ENCODE measurements at regions not wholly inside any gene's neighbourhood (a gene's known extent, or its start where the extent isn't known, plus 50 kb on each side); places are given as distances from the start of the nearest gene placed in this dataset.

DNA sequence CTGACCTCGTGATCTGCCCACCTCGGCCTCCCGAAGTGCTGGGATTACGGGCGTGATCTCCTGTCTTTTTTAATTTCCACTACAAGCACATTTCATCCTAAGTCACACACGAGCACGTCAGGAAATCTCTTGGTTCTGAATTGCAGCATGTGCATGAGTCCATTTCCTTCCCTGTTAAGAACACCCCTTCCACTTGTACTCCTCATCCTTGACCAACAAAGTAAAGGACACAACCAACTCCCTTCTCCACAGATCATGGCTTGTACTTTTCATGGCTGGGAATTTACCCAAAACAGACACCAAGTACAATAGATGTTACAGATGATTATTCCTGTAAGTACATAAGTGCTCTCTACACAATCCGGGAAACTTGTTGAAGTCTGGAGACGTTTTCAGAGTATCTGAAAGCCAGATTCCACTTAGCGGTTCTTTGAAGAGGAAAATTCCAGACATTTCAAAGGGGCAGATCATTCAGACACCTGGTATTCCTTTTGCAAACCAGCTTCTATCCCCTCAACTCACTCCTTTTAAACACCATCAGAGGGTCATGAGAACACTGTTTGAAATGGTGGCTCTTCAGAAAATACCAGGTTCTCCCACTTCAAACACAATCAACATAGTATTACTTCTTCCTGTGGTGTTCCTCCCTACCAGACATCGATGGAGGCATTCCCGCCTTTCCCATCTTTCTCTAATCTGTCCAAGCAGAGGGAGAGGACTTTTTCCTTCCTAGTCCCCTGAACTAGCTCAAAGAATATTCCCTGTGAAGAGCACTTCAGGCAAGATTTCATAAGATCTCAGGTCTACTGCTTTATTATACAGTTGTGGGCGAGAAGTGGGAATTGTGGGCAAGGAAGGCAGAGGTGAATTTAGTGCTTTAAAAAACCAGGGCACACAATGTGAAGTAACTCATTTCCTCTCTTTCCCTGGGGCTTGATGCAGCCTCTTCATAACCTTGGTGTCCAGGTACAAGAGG is 80.1 kb upstream of the TSC22D2 start:
- TF ChIP-seq, protein P1, sequence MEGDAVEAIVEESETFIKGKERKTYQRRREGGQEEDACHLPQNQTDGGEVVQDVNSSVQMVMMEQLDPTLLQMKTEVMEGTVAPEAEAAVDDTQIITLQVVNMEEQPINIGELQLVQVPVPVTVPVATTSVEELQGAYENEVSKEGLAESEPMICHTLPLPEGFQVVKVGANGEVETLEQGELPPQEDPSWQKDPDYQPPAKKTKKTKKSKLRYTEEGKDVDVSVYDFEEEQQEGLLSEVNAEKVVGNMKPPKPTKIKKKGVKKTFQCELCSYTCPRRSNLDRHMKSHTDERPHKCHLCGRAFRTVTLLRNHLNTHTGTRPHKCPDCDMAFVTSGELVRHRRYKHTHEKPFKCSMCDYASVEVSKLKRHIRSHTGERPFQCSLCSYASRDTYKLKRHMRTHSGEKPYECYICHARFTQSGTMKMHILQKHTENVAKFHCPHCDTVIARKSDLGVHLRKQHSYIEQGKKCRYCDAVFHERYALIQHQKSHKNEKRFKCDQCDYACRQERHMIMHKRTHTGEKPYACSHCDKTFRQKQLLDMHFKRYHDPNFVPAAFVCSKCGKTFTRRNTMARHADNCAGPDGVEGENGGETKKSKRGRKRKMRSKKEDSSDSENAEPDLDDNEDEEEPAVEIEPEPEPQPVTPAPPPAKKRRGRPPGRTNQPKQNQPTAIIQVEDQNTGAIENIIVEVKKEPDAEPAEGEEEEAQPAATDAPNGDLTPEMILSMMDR (IDR thresholded peaks at IDR 0.05) = no peak

DNA sequence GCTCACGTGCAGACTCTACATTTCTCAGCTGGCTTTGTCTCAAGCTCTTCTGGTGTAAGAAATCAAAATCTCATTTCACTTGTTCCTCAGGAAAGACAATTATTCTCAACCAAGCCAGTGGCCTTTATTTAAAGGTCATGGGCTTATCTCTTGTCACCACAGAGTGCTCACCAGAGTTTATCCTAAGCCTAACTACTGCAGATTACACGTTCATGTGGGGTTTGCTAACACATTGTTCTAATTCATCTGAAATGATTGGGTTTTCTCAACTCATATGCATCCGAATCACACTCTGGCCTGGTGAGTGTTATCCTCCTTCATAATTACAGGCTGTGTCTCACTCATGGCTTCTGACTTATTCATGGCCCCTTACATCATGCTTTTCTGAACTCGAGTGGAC is 83.3 kb upstream of the TSC22D2 start:
- TF ChIP-seq, protein P1 (IDR thresholded peaks at IDR 0.05) = no peak

DNA sequence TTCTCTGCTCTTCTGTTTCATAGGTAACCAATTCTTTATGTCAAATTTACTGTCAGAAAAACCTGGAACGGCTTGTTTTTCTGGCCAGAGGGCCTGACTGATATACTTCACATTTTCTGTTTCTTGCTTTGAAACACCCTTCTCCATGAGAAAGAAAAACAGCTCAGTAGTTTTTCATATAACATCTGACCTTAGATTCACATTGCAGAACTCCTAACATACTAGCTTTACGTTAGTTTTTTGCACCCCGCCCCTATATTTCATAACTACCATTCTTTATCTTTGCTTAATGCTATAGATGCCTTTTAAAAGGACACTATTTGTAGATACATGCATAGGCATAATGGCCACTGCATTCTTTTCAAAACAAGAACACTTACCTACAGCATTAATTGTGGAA is 83.9 kb upstream of the TSC22D2 start:
- TF ChIP-seq, protein P1 (IDR thresholded peaks at IDR 0.05) = no peak

DNA sequence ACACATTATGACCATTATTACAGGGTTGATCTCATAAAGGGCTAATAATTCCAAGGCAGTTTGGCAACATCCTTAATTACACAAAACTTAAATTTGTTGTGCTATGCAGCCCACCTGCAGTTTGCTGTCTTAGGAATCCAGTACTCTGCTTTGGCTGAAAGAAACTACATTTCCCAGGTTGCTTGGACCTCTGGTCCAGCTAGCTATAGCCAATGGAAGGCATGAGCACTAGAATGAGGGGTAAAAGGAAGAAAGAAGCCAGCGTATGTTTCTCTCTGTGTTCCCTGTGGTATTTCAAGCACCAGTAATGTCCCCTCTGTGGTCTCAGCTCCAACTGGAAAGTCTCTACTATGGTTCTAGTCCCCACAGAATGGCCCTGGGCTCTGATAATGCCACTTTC is 84.3 kb upstream of the TSC22D2 start:
- TF ChIP-seq, protein P1 (IDR thresholded peaks at IDR 0.05) = no peak

DNA sequence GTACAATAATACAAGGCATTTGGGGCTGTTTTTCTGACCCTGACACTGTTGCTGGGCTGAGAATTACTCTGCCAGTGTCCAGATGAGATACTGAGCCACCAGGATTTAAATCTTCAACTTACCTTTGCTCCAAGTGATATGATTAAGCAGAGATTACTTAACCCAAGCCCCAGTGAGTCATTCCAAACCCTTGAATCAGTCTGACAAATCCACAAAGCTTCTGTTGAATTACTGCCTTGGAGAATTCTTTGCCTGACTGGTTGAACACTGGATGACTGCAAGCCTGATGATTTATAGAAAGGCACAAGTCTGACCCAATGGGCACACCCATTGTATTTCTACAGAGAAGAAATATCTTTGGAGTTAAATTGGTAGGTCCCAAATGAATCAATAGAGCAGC is 88.2 kb upstream of the TSC22D2 start:
- TF ChIP-seq, protein P1 (IDR thresholded peaks at IDR 0.05) = no peak

DNA sequence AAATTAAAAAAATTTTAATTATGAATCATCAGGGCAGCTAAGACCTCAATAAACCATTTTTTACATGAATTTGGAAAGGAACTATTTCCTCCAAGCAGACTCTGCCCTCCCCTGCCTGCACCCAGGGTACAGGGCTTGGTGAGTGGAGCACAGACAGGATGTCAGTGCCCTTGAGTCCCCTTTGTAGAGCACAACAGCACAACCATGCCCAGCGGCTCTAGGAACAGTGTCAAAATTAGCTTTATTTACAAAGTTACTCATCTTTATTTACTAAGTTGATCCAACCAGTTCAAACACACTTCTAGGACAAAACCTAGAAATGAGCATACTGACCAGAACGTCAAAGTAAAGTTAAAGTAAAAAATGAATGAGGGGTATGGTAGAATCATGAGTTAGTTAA is 90.6 kb upstream of the TSC22D2 start:
- TF ChIP-seq, protein P1 (IDR thresholded peaks at IDR 0.05) = no peak

DNA sequence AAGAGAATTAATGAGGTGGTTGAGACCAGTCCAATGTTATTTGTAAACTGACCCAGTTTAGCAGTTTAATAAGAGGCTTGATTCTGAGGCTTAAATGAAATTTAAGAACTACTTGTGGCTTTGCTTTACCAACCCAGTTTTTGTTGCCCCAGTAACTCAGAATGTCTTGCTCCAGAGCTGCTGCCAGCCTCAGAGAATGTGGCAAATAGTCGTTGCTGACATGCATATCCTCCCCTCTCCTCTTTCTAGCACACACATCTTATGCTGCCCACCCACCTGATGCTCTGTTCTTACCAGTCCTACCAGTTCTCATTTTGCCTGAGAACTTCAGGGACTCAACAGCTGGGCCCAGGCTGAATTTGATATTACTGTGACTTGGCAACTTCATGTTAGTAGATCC is 92.4 kb upstream of the TSC22D2 start:
- TF ChIP-seq, protein P1 (IDR thresholded peaks at IDR 0.05) = no peak

Measured in LNCAP (cell line).